GM21825 (cell line): ENCODE measurements at regions not wholly inside any gene's neighbourhood (a gene's known extent, or its start where the extent isn't known, plus 50 kb on each side); places are given as distances from the start of the nearest gene placed in this dataset.
"Not testable (repeated sequence)": the region's sequence is repeated elsewhere in the genome, so short reads cannot be mapped to it uniquely, and the experiment has no call there.

Source experiments
- ATAC-seq: cut with Tn5 transposase; IDR thresholded peaks from one replicate; pipeline ENCODE4 v1.9.1; 2021; ENCODE audit warnings: mild to moderate bottlenecking, moderate library complexity; ENCODE audit not compliant: unreplicated experiment

DNA sequence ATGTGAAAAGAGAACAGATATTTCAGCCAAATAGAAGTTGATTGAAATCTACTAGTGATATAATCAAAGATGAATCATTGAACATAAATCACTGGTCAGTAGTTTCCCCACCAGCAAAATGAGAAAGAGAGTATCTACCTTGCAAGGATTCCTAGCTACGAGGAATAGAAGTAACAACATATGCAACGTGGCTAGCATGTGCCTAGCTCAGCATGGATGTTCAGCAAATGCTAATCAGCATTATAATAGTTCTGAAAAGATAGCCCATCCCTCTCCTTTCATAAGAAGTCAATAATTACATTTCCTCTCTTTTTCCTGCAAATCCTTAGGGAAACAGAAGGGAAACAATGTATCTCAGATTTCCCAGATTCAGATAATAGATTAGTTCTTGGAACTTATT, 417.2 kb downstream of the SATB2 start:
- no peak for ATAC-seq

DNA sequence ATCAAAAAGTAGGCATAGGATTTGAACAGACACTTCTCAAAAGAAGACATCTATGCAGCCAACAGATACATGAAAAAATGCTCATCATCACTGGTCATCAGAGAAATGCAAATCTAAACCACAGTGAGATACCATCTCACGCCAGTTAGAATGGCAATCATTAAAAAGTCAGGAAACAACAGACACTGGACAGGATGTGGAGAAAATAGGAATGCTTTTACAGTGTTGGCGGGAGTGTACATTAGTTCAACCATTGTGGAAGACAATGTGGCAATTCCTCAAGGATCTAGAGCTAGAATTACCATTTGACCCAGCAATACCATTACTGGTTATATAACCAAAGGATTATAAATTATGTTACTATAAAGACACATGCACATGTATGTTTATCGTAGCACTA, 424.0 kb downstream of the SATB2 start:
- ATAC-seq: not testable (repeated sequence)

DNA sequence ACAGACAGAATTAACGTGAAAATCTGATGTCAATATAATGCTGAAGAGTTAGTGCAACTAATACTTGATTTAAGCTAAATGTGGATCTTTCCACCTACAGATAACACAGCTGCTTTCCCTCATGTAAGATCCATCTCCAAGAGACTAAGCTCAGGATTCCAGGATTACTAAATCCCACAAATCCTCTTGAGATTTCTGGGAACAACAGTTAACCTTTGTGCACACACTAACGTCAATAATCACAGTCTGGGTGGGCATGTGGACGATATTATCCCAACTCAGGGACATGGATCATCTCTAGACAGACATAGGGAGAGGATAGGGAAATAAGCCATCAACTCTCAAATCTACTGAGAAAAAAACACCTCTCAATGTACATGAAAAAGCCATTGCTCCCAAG, 432.6 kb downstream of the SATB2 start:
- no peak for ATAC-seq

DNA sequence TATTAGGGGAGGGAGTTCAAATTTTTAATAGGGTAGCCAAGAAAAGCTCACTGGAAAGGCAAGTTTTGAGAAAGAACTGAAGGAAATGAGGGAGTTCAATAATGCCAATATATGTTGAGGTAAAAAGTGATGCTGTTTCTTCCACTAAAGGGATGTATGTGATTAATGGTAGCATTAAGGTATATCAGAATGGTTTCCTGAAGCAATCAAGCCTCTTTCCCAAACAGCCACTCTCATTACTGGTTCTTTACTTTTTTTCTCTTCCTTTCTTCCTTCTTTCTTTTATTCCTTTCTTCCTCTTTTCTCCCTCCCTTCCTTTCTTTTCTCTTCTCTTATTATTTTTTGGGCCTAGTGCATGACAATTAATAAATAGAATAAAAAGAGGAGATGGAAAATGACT, 433.5 kb downstream of the SATB2 start:
- no peak for ATAC-seq

DNA sequence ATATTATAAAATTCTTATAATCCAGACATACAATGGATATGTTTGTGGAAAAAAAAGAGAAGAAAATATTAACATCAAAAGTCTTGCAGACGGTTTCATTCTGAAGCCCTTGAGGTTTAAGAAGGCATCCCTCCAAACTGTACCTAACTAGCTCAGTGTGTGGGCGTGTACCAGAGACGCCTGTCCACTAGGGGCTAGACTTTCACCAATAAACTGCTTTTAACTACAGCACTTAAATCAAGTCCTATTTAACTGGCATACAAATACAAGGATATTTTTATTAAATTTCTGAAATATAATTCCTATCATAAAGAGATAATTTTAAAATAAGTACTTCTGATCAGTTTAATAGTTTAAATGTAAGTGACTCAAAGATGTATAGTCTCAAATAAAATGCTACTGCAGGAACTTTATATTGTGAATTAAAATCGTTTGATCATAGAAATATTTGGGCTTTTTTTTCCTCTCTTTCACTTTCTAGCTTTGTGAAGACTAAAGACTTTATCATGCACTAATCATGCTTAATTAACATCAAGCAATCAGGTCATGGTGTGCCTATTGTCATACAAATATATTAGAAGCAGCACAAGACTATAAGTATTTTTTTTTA, 437.7 kb downstream of the SATB2 start:
- no peak for ATAC-seq

DNA sequence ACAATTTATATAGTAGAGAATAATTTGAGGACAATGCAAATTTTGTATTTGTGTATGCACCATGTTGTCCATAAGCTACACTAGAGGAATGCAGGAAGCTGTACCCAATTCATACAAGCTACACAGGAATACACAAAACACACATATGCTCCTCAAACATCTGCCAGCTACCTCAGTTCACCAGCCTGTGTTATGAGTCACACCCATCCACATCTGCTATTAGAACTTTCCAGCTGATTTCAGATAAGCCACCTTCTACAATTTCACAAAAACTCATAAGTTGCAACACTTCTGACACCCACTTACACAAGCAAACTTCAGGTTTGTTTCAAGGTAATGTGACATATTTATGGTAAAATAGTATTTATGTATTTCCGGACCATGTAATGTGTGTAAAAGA, 438.9 kb downstream of the SATB2 start:
- ATAC-seq: no peak

DNA sequence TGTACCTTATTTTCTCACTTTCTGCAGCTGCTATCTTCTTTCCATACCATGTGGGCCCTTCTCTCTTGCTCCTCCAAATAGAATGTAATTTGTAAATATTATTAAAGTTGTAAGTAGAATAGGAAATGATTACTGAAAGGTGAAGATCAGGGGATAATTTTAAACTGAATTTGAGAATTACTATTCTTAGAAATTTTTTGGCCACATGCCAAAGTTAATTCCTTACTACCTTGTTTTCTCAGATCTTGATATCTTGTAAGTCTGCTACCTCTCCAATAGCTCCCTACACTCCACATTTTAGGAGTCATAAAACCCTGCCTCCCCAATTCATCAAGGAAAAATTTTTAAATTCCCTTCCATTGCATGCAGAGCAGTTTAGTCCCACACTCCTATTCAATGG, 442.7 kb downstream of the SATB2 start:
- no peak for ATAC-seq

DNA sequence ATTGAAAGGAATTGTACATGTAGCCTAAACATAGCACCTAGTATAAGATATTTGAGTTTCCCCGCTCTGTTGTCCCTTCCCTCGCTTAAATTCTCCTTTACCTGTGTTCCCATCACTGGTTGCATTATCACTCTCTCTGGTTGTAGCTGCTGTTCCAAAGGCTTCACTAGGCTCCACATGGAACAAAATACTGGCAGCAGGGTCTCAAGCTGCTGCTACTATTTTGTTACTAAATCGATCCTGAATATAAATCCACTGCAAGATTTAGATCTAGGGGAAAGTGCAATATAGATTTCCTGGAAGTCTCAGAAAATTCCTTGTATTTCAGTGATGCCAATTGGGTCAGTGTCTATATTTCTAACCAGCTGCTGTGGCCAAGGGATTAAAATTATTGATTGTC, 443.5 kb downstream of the SATB2 start:
- no peak for ATAC-seq

DNA sequence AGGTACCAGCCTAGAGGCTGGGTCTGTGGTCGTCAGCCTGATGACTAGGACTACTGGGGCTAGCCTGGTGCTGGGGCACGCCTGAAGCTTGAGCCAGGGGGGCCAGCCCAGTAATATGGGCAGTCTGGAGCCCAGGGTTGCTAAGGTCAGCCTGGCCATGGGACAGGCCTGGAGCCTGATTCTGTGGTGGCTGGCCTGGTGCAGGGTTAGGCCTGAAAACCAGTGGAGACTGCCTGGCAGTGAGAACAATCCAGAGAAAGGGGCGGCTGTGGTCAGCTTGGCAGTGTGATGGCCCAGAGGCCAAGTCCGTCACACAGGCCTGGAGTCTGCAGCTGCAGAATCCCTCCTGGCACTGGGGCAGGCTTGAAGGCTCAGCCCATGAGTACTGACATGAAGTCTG, 445.8 kb downstream of the SATB2 start:
- ATAC-seq: no peak

DNA sequence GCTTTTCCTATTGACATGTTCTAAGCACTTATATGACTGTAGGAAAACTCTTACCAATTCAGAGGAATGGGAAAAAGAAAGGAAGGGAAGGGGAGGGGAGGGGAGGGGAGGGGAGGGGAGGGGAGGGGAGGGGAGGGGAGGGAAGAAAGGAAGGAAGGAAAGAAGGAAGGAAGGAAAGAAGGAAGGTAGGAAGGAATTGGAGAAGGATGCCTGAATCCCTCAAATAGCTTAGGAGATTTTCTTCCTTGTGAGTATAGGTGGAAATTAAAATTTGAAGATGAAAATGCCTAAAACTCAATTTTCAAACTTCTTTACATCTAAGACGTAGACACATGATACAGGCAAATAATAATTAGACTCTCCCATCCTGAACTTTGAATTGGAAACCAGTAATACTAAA, 463.1 kb downstream of the SATB2 start:
- ATAC-seq: no peak

DNA sequence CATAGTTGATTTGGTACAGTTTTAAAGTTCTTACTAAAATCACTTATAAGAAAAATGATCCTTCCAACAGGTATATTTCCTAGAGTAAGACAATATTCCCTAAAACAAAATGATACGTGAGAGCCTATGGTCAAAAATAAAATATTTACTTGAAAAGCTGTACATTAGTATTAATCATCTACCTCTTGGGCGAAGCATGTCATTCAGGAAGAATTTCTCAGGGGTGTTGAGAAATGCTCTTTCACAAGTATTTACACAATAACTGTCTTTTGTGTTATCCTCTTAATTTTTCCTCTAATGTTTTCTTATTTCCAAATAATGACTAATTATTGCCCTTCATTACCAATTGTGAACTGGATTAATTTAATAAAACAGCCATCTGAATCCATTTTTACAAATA, 466.3 kb downstream of the SATB2 start:
- no peak for ATAC-seq

DNA sequence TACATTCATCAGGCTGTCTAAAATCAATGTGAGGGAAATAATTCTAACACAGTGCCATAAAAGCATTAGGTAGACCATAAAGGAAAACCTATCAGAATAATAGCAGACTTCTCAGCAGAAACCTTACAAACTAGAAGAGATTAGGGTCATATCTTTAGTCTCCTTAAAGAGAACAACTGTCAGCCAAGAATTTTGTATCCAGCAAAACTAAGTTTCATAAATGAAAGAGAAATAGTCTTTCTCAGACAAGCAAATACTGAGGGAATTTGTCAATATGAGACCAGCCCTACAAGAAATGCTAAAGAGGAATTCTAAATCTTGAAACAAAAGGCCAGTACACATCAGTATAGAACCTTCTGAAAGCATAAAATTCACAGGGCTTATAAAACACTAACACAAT, 482.0 kb downstream of the SATB2 start:
- ATAC-seq: no peak

DNA sequence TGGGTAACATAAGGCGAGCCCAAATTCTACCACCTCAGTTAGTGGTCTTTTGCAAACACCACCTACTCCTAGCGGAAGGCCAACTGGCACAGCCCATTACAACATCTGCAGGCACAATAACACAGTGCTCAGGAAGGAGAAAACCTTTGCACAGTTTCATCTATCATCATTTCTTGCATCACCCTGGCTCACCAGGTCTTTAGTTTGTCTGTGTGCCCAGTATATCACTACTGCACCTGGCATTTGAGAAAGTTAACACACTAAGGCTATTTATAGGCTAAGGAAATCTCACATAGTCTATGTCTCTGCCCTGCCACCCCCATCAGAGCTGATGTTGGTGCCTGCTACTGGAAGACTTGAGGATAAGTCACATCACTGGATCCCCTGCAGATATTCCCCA, 484.0 kb downstream of the SATB2 start:
- ATAC-seq: no peak

DNA sequence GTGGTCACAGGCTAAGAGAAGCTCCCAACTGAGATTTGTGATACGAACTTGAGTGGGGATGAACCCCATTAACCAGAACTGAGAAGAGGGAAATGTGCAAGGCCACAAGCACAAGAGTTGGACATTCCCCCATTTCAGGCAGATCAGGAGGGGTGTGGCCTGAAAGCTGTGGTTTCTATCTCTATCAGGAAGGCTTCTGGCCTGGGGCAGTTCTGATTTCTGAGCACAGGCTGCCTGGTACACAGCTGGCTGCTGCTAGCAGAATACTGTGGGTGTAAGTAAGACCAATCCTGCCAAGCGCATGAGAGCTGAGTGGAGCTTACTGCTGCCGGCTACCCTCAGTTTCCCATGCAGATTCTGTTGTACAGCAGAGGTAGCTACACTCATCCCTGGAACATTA, 484.6 kb downstream of the SATB2 start:
- no peak for ATAC-seq

DNA sequence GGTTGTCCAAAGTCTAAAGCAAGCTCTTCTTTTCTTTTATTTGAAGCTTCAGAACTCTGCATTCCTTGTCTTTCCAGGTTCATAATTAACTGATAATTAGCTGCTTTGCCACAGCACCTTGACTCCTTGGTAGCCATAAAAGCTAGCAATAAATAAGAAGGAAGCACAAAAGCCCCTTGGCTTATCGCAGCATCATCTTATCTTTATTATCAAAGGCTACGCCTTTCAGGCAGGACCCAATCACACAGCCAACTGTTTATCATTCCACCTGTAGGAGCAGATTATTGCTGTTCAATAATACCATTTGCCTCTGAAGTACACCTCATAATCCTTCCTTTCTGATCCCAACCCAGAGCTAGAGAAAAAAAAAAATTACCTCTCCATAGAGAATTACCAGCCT, 489.2 kb downstream of the SATB2 start:
- no peak for ATAC-seq

DNA sequence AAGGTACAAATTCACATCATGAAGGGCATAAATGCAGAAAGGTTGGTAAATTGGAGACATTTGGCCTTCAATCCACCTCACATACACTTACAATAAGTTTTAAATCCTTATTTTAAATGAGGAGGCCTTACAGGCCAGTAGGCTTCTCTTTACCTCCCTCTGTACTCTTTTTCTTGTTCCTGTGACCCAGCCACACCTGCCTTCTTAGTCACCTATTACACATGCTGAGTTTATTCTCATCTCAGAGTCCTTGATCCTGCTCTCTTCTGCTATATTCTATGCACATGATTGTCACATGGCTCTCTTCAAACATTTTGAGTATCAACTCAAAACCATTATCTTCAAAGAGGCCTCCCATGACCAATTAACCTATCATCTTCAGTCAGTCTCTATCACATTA, 491.5 kb downstream of the SATB2 start:
- no peak for ATAC-seq

DNA sequence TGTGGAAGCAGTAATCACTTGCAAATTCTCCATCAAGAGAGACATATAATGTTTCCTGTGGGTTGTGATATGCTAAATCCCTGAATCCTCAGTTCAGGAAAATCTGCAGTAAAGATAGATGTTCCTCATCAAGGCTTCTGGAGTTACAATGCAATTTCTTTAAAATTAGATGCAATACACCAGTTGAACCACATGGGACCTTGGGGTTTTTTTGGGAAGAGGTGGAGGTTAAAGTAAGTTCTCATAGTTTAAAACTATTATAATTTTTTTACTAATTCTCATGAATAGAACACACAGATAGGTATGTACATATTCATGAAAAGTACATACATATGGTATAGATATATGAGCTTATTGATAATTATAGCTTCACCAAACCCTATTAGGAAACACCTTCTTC, 496.2 kb downstream of the SATB2 start:
- no peak for ATAC-seq

DNA sequence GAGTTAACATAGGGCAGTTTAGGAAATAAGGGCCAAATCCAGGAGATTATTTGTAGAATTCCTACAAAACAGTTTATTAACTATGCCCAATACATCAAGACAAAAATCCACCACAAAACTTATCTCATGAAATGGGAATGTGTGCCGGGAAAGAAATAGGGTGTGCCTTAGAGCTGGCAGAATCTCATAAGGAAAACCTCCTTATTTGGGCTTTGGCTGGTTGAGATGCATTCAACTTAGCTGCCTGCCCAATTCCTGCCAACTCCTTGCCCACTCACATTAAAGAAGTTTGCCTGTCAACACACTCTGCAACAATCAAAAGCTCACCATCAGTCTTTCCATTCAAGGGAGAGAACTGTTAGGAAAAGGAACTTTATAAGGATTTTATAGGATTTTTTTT, 500.6 kb downstream of the SATB2 start:
- ATAC-seq: no peak

DNA sequence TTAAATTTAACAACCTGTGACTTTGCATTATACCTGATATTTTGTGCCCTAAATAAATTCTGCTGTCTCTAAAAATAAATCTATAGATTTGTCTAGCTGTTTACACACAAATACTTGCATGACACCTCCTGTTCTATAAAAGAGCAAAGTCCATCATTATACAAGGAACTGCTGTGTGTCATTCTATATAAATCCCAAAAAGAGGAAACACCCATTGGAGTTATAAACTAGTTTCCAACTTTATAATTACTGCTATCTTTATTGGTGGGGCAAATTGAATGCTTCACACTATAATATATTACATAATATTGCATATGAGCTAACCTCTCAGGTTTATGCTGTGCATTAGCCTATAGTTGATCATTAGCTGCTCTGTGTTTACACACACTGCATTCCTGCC, 504.4 kb downstream of the SATB2 start:
- ATAC-seq: no peak

DNA sequence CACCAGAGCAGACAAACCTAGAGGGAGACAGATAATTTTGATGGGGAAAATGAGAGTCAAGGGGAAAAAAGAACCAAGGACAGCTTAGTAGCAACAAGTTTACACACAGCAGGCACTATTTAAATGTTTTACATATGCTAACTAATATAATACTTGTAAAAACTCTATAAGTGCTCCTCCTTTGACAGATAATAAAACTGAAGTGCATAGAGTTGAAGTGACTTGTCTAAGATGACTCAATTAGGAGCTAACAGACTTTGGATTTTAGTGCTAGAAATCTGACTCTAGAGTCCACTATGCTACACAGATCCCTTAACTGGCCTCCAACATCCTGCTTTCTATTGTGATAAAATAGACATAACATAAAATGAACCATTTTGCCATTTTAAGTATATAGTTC, 506.9 kb downstream of the SATB2 start:
- ATAC-seq: no peak

DNA sequence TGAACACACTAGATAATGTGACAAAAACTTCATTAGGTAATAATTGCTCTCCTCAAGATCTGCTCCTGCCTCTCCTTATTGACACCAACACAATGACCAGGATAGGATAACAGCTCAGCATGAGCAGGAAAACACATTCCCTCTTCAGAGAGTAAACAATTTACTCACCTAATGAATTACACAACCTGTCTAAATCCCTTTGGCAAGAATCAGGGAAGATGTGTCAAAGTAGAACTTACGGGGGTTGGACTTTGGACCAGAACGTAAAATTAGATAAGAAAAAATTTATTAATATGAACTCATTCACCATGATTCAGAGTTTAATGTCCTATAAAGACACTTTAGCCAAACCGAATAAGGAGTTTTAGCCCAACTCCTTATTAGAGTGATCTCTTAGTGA, 512.2 kb downstream of the SATB2 start:
- no peak for ATAC-seq

DNA sequence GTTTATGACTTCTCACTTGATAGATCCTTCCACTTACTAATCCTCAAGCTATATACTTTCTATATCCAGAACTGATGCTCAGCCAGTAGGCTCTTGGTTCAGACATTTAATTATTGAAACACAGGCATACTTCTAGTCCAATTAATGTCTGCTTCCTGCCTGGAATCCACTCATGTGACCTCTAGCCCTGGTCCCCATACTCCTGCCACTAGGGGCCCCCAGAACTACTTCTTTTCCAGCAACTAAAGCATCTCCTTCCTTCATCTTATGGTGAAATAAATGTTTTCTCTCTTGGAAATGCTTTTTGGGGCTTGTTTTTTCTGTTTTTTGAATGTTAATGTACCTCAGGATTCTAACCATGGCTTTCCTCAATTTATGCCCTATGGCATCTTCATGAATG, 527.6 kb downstream of the SATB2 start:
- ATAC-seq: no peak

DNA sequence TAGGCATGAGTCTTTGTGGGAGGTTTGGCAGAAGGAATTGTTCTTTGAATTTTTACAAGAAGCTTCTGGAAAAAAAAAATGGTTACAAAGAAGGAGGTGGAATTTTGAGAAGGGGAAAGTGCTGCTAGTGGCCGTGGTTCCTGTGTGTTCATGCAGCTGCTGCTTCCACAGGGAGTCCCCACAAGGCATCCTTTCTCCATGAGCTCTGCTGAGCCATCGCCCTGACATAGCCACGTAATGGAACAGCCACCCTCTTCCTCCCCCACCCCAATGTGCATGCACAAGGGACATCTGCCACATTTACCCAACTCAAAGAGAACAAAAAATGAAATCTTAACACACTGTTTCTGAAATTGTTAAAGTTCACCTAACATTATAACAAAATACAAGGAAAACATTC, 529.7 kb downstream of the SATB2 start:
- no peak for ATAC-seq
